WTC11 (cell line): ENCODE measurements at regions not wholly inside any gene's neighbourhood (a gene's known extent, or its start where the extent isn't known, plus 50 kb on each side); places are given as distances from the start of the nearest gene placed in this dataset.

Experiments used
- ATAC-seq: fragments of 200-7000 bp; cut with Tn5 transposase; 2 replicates; pipeline ENCODE4 v1.10.0; 2021; ENCODE audit warnings: mild to moderate bottlenecking, moderate library complexity
- CTCF ChIA-PET: fragments of 300-600 bp; sonication (Branson Sonifier 250); formaldehyde crosslinking; loops from one replicate; lab custom pipeline; 2021; ENCODE audit warnings: antibody characterized with exemption; lab: Charles Lee
- POLR2A ChIA-PET: fragments of 350-600 bp; sonication (Branson Sonifier 250); formaldehyde crosslinking; loops from one replicate; lab custom pipeline; 2021; ENCODE audit warnings: antibody characterized with exemption; lab: Charles Lee
- DNase-seq: peaks from one replicate; pipeline ENCODE4 v3.0.0; 2021; ENCODE audit warnings: low spot score
- H3K27ac Mint-ChIP-seq: 2 replicates; pipeline ENCODE4 v1.8.0; 2021; ENCODE audit warnings: mixed read lengths
- H3K27me3 Mint-ChIP-seq: 2 replicates; pipeline ENCODE4 v1.8.0; 2021; ENCODE audit warnings: low read depth, mild to moderate bottlenecking, moderate library complexity, mixed read lengths
- H3K36me3 Mint-ChIP-seq: 2 replicates; pipeline ENCODE4 v1.8.0; 2021; ENCODE audit warnings: mixed read lengths
- H3K4me1 Mint-ChIP-seq: 2 replicates; pipeline ENCODE4 v1.8.0; 2022; ENCODE audit warnings: mixed read lengths
- H3K4me3 Mint-ChIP-seq: 2 replicates; pipeline ENCODE4 v1.8.0; 2021; ENCODE audit warnings: mild to moderate bottlenecking, moderate library complexity, mixed read lengths
- H3K9me3 Mint-ChIP-seq: 2 replicates; pipeline ENCODE4 v1.8.0; 2021; ENCODE audit warnings: mixed read lengths
- ESRRA ChIP-seq: sonication (generic); formaldehyde crosslinking; IDR thresholded peaks from 2 replicates; pipeline ENCODE4 v1.8.1; 2022; ENCODE audit warnings: mild to moderate bottlenecking, missing genetic modification reagents, borderline replicate concordance
- FOXK1 ChIP-seq: sonication (generic); formaldehyde crosslinking; IDR thresholded peaks from 2 replicates; pipeline ENCODE4 v1.8.0; 2022; ENCODE audit warnings: mild to moderate bottlenecking, moderate library complexity, missing genetic modification reagents
- GTF2I ChIP-seq: fragments of 250-450 bp; sonication (Bioruptor Pico); conservative IDR thresholded peaks from 2 replicates; pipeline ENCODE4 v1.4.0; 2021; ENCODE audit warnings: mild to moderate bottlenecking
- KAT7 ChIP-seq: sonication (generic); formaldehyde crosslinking; IDR thresholded peaks from 2 replicates; pipeline ENCODE4 v1.8.1; 2023; ENCODE audit warnings: missing genetic modification reagents, mild to moderate bottlenecking, borderline replicate concordance
- NFATC4 ChIP-seq: fragments of 250-450 bp; sonication (Bioruptor Pico); IDR thresholded peaks from 2 replicates; pipeline ENCODE4 v1.9.0; 2021; ENCODE audit warnings: mild to moderate bottlenecking
- NR2C2 ChIP-seq: sonication (generic); formaldehyde crosslinking; IDR thresholded peaks from 2 replicates; pipeline ENCODE4 v1.8.0; 2022; ENCODE audit warnings: mild to moderate bottlenecking, missing genetic modification reagents
- NR3C1 ChIP-seq: sonication (generic); formaldehyde crosslinking; conservative IDR thresholded peaks from 2 replicates; pipeline ENCODE4 v1.8.1; 2023; ENCODE audit warnings: low read depth, mild to moderate bottlenecking, missing genetic modification reagents
- RELA ChIP-seq: sonication (generic); formaldehyde crosslinking; IDR thresholded peaks from 2 replicates; pipeline ENCODE4 v1.8.1; 2022; ENCODE audit warnings: missing genetic modification reagents, mild to moderate bottlenecking, borderline replicate concordance
- TEAD4 ChIP-seq: sonication (generic); formaldehyde crosslinking; IDR thresholded peaks from 2 replicates; pipeline ENCODE4 v1.8.0; 2022; ENCODE audit warnings: mild to moderate bottlenecking, missing genetic modification reagents
- ZNF317 ChIP-seq: sonication (generic); formaldehyde crosslinking; IDR thresholded peaks from 2 replicates; pipeline ENCODE4 v1.8.1; 2023; ENCODE audit warnings: low read depth, mild to moderate bottlenecking, moderate library complexity, missing genetic modification reagents, borderline replicate concordance
- ZNF396 ChIP-seq: fragments of 250-450 bp; sonication (Bioruptor Pico); IDR thresholded peaks from 2 replicates; pipeline ENCODE4 v1.8.0; 2021; ENCODE audit warnings: mild to moderate bottlenecking, moderate library complexity, borderline replicate concordance
- TF ChIP-seq, protein P1 (sequence below): sonication (generic); formaldehyde crosslinking; IDR thresholded peaks from 2 replicates; pipeline ENCODE4 v1.8.1; 2022; ENCODE audit warnings: low read depth, mild to moderate bottlenecking, moderate library complexity, missing genetic modification reagents, borderline replicate concordance
- TF ChIP-seq, protein P2 (sequence below): sonication (generic); formaldehyde crosslinking; IDR thresholded peaks from 2 replicates; pipeline ENCODE4 v1.8.1; 2023; ENCODE audit warnings: mild to moderate bottlenecking, missing genetic modification reagents
- TF ChIP-seq, protein P3 (sequence below): fragments of 250-450 bp; sonication (Bioruptor Pico); IDR thresholded peaks from 2 replicates; pipeline ENCODE4 v1.9.0; 2021; ENCODE audit warnings: mild to moderate bottlenecking
- TF ChIP-seq, protein P4 (sequence below): fragments of 250-450 bp; sonication (Bioruptor Pico); IDR thresholded peaks from 2 replicates; pipeline ENCODE4 v2.1.2; 2022; ENCODE audit warnings: mild to moderate bottlenecking, moderate library complexity
- TF ChIP-seq, protein P5 (sequence below): sonication (generic); formaldehyde crosslinking; IDR thresholded peaks from 2 replicates; pipeline ENCODE4 v1.8.1; 2022; ENCODE audit warnings: missing genetic modification reagents, borderline replicate concordance

DNA sequence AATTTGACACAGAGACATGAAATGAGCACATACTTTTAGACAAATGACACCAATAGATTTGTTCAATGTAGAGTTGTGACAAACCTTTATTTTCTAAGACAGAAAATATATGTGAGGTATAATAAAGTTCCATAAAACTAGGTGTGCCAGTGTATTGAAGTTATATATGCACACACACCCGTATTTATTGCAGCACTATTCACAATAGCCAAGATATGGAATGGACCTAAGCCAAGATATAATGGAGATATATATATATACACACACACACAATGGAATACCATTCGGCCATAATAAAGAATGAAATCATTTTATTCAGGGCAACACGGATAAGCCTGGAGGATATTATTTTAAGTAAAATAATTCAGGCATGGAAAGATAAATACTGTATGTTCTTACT is 1013.5 kb downstream of the KCNT2 start (continued):
- TF ChIP-seq, protein P1, sequence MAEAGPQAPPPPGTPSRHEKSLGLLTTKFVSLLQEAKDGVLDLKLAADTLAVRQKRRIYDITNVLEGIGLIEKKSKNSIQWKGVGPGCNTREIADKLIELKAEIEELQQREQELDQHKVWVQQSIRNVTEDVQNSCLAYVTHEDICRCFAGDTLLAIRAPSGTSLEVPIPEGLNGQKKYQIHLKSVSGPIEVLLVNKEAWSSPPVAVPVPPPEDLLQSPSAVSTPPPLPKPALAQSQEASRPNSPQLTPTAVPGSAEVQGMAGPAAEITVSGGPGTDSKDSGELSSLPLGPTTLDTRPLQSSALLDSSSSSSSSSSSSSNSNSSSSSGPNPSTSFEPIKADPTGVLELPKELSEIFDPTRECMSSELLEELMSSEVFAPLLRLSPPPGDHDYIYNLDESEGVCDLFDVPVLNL: no peak
- no peak for TF ChIP-seq NFATC4
- no peak for TF ChIP-seq FOXK1 (CRISPR knock-in tag)

DNA sequence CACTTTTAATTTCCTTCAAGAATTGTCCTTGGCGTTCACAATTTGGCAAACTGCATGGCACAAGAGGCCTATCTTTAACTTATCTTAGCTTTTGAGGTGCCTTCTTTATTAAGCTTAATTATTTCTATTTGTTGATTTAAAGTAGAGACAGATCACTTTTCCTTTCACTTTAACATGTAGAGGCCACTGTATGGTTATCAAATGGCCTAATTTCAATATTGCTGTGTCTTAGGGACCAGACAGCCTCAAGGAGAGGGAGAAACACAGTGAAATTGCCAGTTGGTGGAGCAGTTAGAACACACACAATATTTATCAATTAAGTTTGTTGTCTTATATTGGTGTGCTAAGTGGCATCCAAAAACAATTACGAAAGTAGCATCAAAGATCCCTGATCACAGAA is 1013.9 kb downstream of the KCNT2 start:
- Mint-ChIP-seq H3K4me3 (no peak overlapping the region), H3K36me3 (no peaks in the 10 kb centered on the region), H3K9me3 (no peaks in the 10 kb centered on the region), H3K27me3 (no peaks in the 10 kb centered on the region), H3K27ac (no peak overlapping the region)
- POLR2A ChIA-PET: no interaction called here
- no peak for DNase-seq
- TF ChIP-seq RELA: no peak
- TF ChIP-seq, all 79 proteins: peak for 0
- CTCF ChIA-PET: no interaction called here
- no peak for ATAC-seq
- H3K4me1 Mint-ChIP-seq: no peaks in the 10 kb centered on the region

DNA sequence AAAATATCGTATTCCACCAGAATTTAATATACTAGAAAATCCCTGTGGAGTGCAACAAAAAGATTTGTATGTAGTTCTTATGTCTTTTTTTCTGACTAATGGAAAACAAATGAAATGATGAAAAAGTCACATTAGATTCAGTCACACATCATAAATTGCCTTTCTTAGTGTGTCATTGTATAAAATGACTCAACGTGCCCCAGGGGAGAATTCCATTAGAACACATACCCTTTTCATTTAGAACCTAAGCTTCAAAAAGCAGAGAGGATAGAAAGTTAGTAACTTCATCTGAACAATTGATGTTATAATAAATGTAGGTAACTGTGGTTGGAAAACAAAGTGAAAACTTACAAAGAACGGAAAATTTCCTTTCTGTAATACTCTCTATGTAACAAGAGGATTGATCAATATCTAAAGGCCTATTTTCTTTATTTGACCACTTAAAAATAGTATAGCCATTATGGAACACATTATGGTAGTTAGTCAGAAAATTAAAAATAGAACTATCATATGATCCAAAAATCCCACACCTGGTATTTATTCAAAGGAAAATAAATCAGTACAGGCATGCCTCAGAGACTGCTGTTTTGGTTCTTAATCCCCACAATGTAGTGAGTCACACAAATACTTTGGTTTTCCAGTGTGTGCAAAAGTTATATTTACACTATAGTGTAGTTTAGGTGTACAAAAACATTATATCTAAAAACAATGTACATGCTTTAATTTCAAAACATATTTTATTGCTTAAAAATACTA is 1016.1 kb downstream of the KCNT2 start:
- POLR2A ChIA-PET: no interaction called here
- no peaks in the 10 kb centered on the region for H3K36me3 Mint-ChIP-seq

DNA sequence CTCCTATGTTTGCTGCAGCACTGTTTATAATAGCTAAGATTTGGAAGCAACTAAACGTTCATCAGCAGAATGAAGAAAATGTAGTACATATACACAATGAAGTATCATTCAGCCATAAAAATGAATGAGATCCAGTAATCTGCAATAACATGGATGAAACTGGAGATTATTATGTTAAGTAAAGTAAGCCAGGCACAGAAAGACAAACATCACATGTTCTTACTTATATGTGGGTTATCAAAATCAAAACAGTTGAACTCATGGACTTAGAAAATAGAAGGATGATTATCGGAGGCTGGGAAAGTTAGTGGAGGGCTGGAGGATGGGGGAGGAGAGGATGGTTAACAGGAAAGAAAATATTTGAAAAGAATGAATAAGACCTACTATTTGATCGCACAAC is 1017.6 kb downstream of the KCNT2 start:
- ChIA-PET CTCF (no interaction called here), POLR2A (no interaction called here)
- Mint-ChIP-seq H3K27me3 (no peaks in the 10 kb centered on the region), H3K27ac (no peak overlapping the region), H3K36me3 (no peaks in the 10 kb centered on the region), H3K9me3 (no peaks in the 10 kb centered on the region; the same call in 1 of the 2 replicates), H3K4me1 (no peaks in the 10 kb centered on the region), H3K4me3 (no peak overlapping the region)
- TF ChIP-seq, protein P2, sequence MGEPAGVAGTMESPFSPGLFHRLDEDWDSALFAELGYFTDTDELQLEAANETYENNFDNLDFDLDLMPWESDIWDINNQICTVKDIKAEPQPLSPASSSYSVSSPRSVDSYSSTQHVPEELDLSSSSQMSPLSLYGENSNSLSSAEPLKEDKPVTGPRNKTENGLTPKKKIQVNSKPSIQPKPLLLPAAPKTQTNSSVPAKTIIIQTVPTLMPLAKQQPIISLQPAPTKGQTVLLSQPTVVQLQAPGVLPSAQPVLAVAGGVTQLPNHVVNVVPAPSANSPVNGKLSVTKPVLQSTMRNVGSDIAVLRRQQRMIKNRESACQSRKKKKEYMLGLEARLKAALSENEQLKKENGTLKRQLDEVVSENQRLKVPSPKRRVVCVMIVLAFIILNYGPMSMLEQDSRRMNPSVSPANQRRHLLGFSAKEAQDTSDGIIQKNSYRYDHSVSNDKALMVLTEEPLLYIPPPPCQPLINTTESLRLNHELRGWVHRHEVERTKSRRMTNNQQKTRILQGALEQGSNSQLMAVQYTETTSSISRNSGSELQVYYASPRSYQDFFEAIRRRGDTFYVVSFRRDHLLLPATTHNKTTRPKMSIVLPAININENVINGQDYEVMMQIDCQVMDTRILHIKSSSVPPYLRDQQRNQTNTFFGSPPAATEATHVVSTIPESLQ: no peak
- ATAC-seq: no peak
- no peak for DNase-seq

More for the DNA sequence above, 1016.1 kb downstream of the KCNT2 start:
- ATAC-seq: no peak
- DNase-seq: no peak
- Mint-ChIP-seq H3K4me3 (no peak overlapping the region), H3K9me3 (no peaks in the 10 kb centered on the region; the same call in 1 of the 2 replicates), H3K27ac (no peak overlapping the region), H3K27me3 (no peaks in the 10 kb centered on the region), H3K4me1 (no peaks in the 10 kb centered on the region)
- TF ChIP-seq ZNF317 (CRISPR knock-in tag): no peak
- no peak for TF ChIP-seq RELA
- no peak for TF ChIP-seq NR2C2 (CRISPR knock-in tag)
- TF ChIP-seq, protein P3, sequence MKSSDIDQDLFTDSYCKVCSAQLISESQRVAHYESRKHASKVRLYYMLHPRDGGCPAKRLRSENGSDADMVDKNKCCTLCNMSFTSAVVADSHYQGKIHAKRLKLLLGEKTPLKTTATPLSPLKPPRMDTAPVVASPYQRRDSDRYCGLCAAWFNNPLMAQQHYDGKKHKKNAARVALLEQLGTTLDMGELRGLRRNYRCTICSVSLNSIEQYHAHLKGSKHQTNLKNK (CRISPR knock-in tag): no peak
- TF ChIP-seq ZNF396 (CRISPR knock-in tag): no peak
- CTCF ChIA-PET: no interaction called here

DNA sequence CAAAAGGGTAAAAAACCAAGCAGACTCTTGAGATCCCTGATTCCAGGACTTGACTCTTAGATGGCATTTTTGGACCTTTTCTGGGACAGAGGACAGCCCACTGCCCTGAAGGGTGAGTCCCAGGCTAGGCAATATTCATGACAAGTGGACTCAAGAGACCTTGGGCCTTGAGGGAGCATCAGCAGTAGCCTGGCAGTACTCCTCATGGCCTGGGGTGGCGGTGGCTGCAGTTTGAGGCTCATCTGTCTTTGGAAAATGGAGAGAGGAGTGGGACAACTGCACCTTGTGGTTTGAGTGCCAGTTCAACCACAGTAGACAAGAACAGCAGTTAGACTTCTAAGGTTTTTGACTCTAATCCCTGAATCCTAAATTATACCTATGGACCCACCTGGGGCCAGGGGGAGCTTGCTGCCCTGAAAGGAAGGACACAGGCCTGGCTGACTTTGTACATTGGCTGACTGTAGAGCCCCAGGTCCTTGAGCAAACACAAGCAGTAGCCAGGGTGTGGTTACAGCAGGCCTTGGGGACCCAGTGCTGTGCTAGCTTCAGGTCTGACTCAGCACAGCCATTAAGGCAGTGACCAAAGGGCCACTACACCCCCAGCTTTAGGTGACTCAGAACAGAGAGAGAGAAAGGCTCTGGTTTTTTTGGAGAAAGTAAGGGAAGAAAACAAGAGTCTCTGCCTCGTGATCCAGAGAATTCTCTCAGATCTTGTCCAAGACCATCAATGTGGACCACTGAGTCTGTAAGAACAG is 1023.2 kb downstream of the KCNT2 start:
- Mint-ChIP-seq H3K27me3 (no peaks in the 10 kb centered on the region), H3K4me3 (no peak overlapping the region), H3K27ac (no peak overlapping the region), H3K9me3 (no peaks in the 10 kb centered on the region; the same call in 1 of the 2 replicates), H3K36me3 (no peaks in the 10 kb centered on the region), H3K4me1 (no peaks in the 10 kb centered on the region)
- ATAC-seq (peak; percentile 96), DNase-seq (peak; percentile 29)
- TF ChIP-seq NFATC4 (no peak), NR3C1 (CRISPR knock-in tag) (no peak), KAT7 (no peak), TEAD4 (no peak), GTF2I (no peak), ESRRA (no peak)
- TF ChIP-seq, protein P4, sequence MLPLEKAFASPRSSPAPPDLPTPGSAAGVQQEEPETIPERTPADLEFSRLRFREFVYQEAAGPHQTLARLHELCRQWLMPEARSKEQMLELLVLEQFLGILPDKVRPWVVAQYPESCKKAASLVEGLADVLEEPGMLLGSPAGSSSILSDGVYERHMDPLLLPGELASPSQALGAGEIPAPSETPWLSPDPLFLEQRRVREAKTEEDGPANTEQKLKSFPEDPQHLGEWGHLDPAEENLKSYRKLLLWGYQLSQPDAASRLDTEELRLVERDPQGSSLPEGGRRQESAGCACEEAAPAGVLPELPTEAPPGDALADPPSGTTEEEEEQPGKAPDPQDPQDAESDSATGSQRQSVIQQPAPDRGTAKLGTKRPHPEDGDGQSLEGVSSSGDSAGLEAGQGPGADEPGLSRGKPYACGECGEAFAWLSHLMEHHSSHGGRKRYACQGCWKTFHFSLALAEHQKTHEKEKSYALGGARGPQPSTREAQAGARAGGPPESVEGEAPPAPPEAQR (CRISPR knock-in tag): no peak
- TF ChIP-seq, protein P5, sequence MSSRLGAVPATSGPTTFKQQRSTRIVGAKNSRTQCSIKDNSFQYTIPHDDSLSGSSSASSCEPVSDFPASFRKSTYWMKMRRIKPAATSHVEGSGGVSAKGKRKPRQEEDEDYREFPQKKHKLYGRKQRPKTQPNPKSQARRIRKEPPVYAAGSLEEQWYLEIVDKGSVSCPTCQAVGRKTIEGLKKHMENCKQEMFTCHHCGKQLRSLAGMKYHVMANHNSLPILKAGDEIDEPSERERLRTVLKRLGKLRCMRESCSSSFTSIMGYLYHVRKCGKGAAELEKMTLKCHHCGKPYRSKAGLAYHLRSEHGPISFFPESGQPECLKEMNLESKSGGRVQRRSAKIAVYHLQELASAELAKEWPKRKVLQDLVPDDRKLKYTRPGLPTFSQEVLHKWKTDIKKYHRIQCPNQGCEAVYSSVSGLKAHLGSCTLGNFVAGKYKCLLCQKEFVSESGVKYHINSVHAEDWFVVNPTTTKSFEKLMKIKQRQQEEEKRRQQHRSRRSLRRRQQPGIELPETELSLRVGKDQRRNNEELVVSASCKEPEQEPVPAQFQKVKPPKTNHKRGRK (CRISPR knock-in tag): no peak
- TF ChIP-seq, protein P1: no peak
- POLR2A ChIA-PET: no interaction called here
- CTCF ChIA-PET: no interaction called here
